BJ (cell line): ENCODE measurements at regions not wholly inside any gene's neighbourhood (a gene's known extent, or its start where the extent isn't known, plus 50 kb on each side); places are given as distances from the start of the nearest gene placed in this dataset.

Source experiments
- CTCF ChIA-PET: fragments of 350-600 bp; formaldehyde crosslinking; extraction: SDS; loops from one replicate; lab custom pipeline; 2021; ENCODE audit warnings: antibody characterized with exemption, inconsistent platforms; lab: Yijun Ruan, JAX
- POLR2A ChIA-PET: fragments of 300-600 bp; sonication (Branson Sonifier 250); formaldehyde crosslinking; extraction: SDS; loops from one replicate; lab custom pipeline; 2021; ENCODE audit warnings: antibody characterized with exemption; lab: Charles Lee
- DNase-seq: peaks from one replicate; pipeline ENCODE4 v3.0.0-alpha.2; 2011; ENCODE audit warnings: low read depth
- H3K27me3 ChIP-seq: 2 replicates; pipeline ENCODE4 v1.6.0; 2011; ENCODE audit warnings: low read length; ENCODE audit not compliant: control insufficient read depth, insufficient read depth
- H3K36me3 ChIP-seq: 2 replicates; pipeline ENCODE4 v1.5.1; 2011; ENCODE audit warnings: low read length; ENCODE audit not compliant: control insufficient read depth, insufficient read depth
- H3K4me3 ChIP-seq: 2 replicates; pipeline ENCODE4 v1.5.1; 2011; ENCODE audit warnings: low read depth, mild to moderate bottlenecking, control low read depth, low read length
- CTCF ChIP-seq: IDR thresholded peaks from 2 replicates; pipeline ENCODE4 v1.5.1; 2011; ENCODE audit warnings: low read depth, mild to moderate bottlenecking, control low read depth, inconsistent platforms, low read length, moderate library complexity; ENCODE audit not compliant: insufficient read depth

GRCh38 chr20:24334830-24335229 is 134.6 kb upstream of the SYNDIG1 start:
- no peak for TF ChIP-seq CTCF
- Histone ChIP-seq H3K36me3 (no peaks in the 10 kb centered on the region), H3K4me3 (no peak overlapping the region), H3K27me3 (no peaks in the 10 kb centered on the region)
- no peak for DNase-seq
- ChIA-PET CTCF (no interaction called here), POLR2A (no interaction called here)

GRCh38 chr20:24332956-24333355 is 136.5 kb upstream of the SYNDIG1 start:
- H3K27me3 ChIP-seq = no peaks in the 10 kb centered on the region
- H3K36me3 ChIP-seq = no peaks in the 10 kb centered on the region
- TF ChIP-seq CTCF = no peak
- ChIA-PET POLR2A (no interaction called here), CTCF (interaction anchor here (2.7 kb wide), 1 partner anchor 12 kb away, joined by 6 read pairs; no protein-coding TSS in a partner anchor)
- DNase-seq = no peak
- H3K4me3 ChIP-seq = no peak overlapping the region

GRCh38 chr20:24331939-24332338 is 137.5 kb upstream of the SYNDIG1 start:
- no peak for DNase-seq
- no peaks in the 10 kb centered on the region for H3K27me3 ChIP-seq
- no peak overlapping the region for H3K4me3 ChIP-seq
- CTCF ChIA-PET = interaction anchor here (2.7 kb wide), 1 partner anchor 14 kb away, joined by 6 read pairs; no protein-coding TSS in a partner anchor
- POLR2A ChIA-PET = no interaction called here
- TF ChIP-seq CTCF = no peak
- H3K36me3 ChIP-seq = no peaks in the 10 kb centered on the region

GRCh38 chr20:24328901-24329300 is 140.5 kb upstream of the SYNDIG1 start:
- no peak for TF ChIP-seq CTCF
- H3K4me3 ChIP-seq = no peak overlapping the region
- H3K27me3 ChIP-seq = no peaks in the 10 kb centered on the region
- no peak for DNase-seq
- POLR2A ChIA-PET = no interaction called here
- CTCF ChIA-PET = interaction anchor here (0.6 kb wide), 1 partner anchor 456 kb away, joined by 3 read pairs; no protein-coding TSS in a partner anchor
- H3K36me3 ChIP-seq = no peaks in the 10 kb centered on the region

GRCh38 chr20:24321973-24322372 is 147.5 kb upstream of the SYNDIG1 start:
- no peak for DNase-seq
- ChIA-PET CTCF (no interaction called here), POLR2A (no interaction called here)
- no peaks in the 10 kb centered on the region for H3K36me3 ChIP-seq
- TF ChIP-seq CTCF = no peak
- no peak overlapping the region for H3K4me3 ChIP-seq
- no peaks in the 10 kb centered on the region; the same call in 1 of the 2 replicates for H3K27me3 ChIP-seq
